ENCODE measurements at regions not wholly inside any gene's neighbourhood (a gene's known extent, or its start where the extent isn't known, plus 50 kb on each side); places are given as distances from the start of the nearest gene placed in this dataset.

- 48% methylated on average over 3 of the region's 3 CpGs for WGBS
- H2BK12ac ChIP-seq (ENCODE audit: low read length in 2 of 2): no peak overlapping the region
- no peak overlapping the region for H2AFZ ChIP-seq (ENCODE audit: low read depth, low read length)
- H3K9me3 ChIP-seq (ENCODE audit: control insufficient read depth, low read length): peaks cover 2% of the 10 kb centered on the region
- H3K4ac ChIP-seq (ENCODE audit: low read depth in 1 of 2, low read length in 2 of 2): no peak overlapping the region
- no peak overlapping the region for H4K91ac ChIP-seq (ENCODE audit: low read length)
- H3K27me3 ChIP-seq (ENCODE audit: control insufficient read depth in 1 of 2, insufficient read depth in 1 of 2, low read length in 2 of 2): no peaks in the 10 kb centered on the region
- H3K4me2 ChIP-seq (ENCODE audit: low read length, poor library complexity, severe bottlenecking): no peak overlapping the region
- H3K14ac ChIP-seq (ENCODE audit: low read length in 2 of 2): no peak overlapping the region
- no peak overlapping the region for H2BK15ac ChIP-seq (ENCODE audit: low read depth, poor library complexity, severe bottlenecking)
- no peaks in the 10 kb centered on the region for H3K36me3 ChIP-seq (ENCODE audit: control insufficient read depth in 1 of 2, insufficient read depth in 2 of 2, low read depth in 1 of 2, low read length in 2 of 2)
- H4K8ac ChIP-seq (ENCODE audit: low read length): no peak overlapping the region
- H3K4me1 ChIP-seq (ENCODE audit: control insufficient read depth, insufficient read depth, low read depth, low read length): no peaks in the 10 kb centered on the region
- no peak for DNase-seq
- no peak overlapping the region for H3K4me3 ChIP-seq (ENCODE audit: insufficient read depth in 1 of 2, low read depth in 1 of 2, low read length in 2 of 2)
- H3K27ac ChIP-seq (ENCODE audit: low read length, poor library complexity, severe bottlenecking): no peak overlapping the region
- H2BK120ac ChIP-seq (ENCODE audit: low read depth, low read length): no peak overlapping the region
- H3K18ac ChIP-seq (ENCODE audit: low read depth in 1 of 2, low read length in 2 of 2): no peak overlapping the region
- no peak overlapping the region for H2BK5ac ChIP-seq (ENCODE audit: low read depth, low read length, poor library complexity, severe bottlenecking)
- H3K9ac ChIP-seq (ENCODE audit: low read length): no peak overlapping the region
- no peak overlapping the region for H3K23ac ChIP-seq (ENCODE audit: low read length in 2 of 2)
- no peak overlapping the region for H2AK5ac ChIP-seq (ENCODE audit: low read length, severe bottlenecking)
- H3K79me1 ChIP-seq (replicated peaks; ENCODE audit: low read length, poor library complexity, severe bottlenecking): no peaks in the 10 kb centered on the region
These were observed 374.3 kb downstream of the DOK5 start for GRCh38 chr20:54849741-54850140.

GRCh38 chr20:54848984-54849538, 373.7 kb downstream of the DOK5 start:
- no peak overlapping the region for H3K23ac ChIP-seq (ENCODE audit: low read length in 2 of 2)
- WGBS: 74% methylated on average over 1 of the region's 2 CpGs

GRCh38 chr20:54848262-54848661, 372.9 kb downstream of the DOK5 start:
- H3K9ac ChIP-seq (ENCODE audit: low read length): no peak overlapping the region
- no peak overlapping the region for H2BK120ac ChIP-seq (ENCODE audit: low read depth, low read length)
- no peak overlapping the region for H3K14ac ChIP-seq (ENCODE audit: low read length in 2 of 2)
- no peak overlapping the region for H3K4me2 ChIP-seq (ENCODE audit: low read length, poor library complexity, severe bottlenecking)
- H3K23ac ChIP-seq (ENCODE audit: low read length in 2 of 2): no peak overlapping the region
- WGBS: 84% methylated on average over 4 of the region's 5 CpGs
- no peaks in the 10 kb centered on the region for H3K4me1 ChIP-seq (ENCODE audit: control insufficient read depth, insufficient read depth, low read depth, low read length)
- H2BK15ac ChIP-seq (ENCODE audit: low read depth, poor library complexity, severe bottlenecking): no peak overlapping the region
- H3K27ac ChIP-seq (ENCODE audit: low read length, poor library complexity, severe bottlenecking): no peak overlapping the region
- no peak overlapping the region for H3K4me3 ChIP-seq (ENCODE audit: insufficient read depth in 1 of 2, low read depth in 1 of 2, low read length in 2 of 2)
- no peaks in the 10 kb centered on the region for H3K27me3 ChIP-seq (ENCODE audit: control insufficient read depth in 1 of 2, insufficient read depth in 1 of 2, low read length in 2 of 2)
- peaks cover 2% of the 10 kb centered on the region for H3K9me3 ChIP-seq (ENCODE audit: control insufficient read depth, low read length)
- no peak overlapping the region for H2AFZ ChIP-seq (ENCODE audit: low read depth, low read length)
- no peaks in the 10 kb centered on the region for H3K79me1 ChIP-seq (replicated peaks; ENCODE audit: low read length, poor library complexity, severe bottlenecking)
- no peak overlapping the region for H4K91ac ChIP-seq (ENCODE audit: low read length)
- H4K8ac ChIP-seq (ENCODE audit: low read length): no peak overlapping the region
- no peak overlapping the region for H2BK5ac ChIP-seq (ENCODE audit: low read depth, low read length, poor library complexity, severe bottlenecking)
- no peaks in the 10 kb centered on the region for H3K36me3 ChIP-seq (ENCODE audit: control insufficient read depth in 1 of 2, insufficient read depth in 2 of 2, low read depth in 1 of 2, low read length in 2 of 2)
- H2AK5ac ChIP-seq (ENCODE audit: low read length, severe bottlenecking): no peak overlapping the region
- H3K18ac ChIP-seq (ENCODE audit: low read depth in 1 of 2, low read length in 2 of 2): no peak overlapping the region
- no peak overlapping the region for H3K4ac ChIP-seq (ENCODE audit: low read depth in 1 of 2, low read length in 2 of 2)
- DNase-seq: no peak
- H2BK12ac ChIP-seq (ENCODE audit: low read length in 2 of 2): no peak overlapping the region

More at GRCh38 chr20:54848984-54849538, 373.7 kb downstream of the DOK5 start:
- no peaks in the 10 kb centered on the region for H3K27me3 ChIP-seq (ENCODE audit: control insufficient read depth in 1 of 2, insufficient read depth in 1 of 2, low read length in 2 of 2)
- no peak overlapping the region for H3K4me3 ChIP-seq (ENCODE audit: insufficient read depth in 1 of 2, low read depth in 1 of 2, low read length in 2 of 2)
- H2BK120ac ChIP-seq (ENCODE audit: low read depth, low read length): no peak overlapping the region
- H3K9ac ChIP-seq (ENCODE audit: low read length): no peak overlapping the region
- no peak for DNase-seq
- no peaks in the 10 kb centered on the region for H3K4me1 ChIP-seq (ENCODE audit: control insufficient read depth, insufficient read depth, low read depth, low read length)
- no peak overlapping the region for H2AFZ ChIP-seq (ENCODE audit: low read depth, low read length)
- H3K79me1 ChIP-seq (replicated peaks; ENCODE audit: low read length, poor library complexity, severe bottlenecking): no peaks in the 10 kb centered on the region
- H4K91ac ChIP-seq (ENCODE audit: low read length): no peak overlapping the region
- H3K27ac ChIP-seq (ENCODE audit: low read length, poor library complexity, severe bottlenecking): no peak overlapping the region
- no peak overlapping the region for H3K18ac ChIP-seq (ENCODE audit: low read depth in 1 of 2, low read length in 2 of 2)
- H2BK5ac ChIP-seq (ENCODE audit: low read depth, low read length, poor library complexity, severe bottlenecking): no peak overlapping the region
- H2AK5ac ChIP-seq (ENCODE audit: low read length, severe bottlenecking): no peak overlapping the region
- peaks cover 2% of the 10 kb centered on the region for H3K9me3 ChIP-seq (ENCODE audit: control insufficient read depth, low read length)
- H3K4me2 ChIP-seq (ENCODE audit: low read length, poor library complexity, severe bottlenecking): no peak overlapping the region
- no peak overlapping the region for H4K8ac ChIP-seq (ENCODE audit: low read length)
- H3K14ac ChIP-seq (ENCODE audit: low read length in 2 of 2): no peak overlapping the region
- H2BK15ac ChIP-seq (ENCODE audit: low read depth, poor library complexity, severe bottlenecking): no peak overlapping the region
- no peaks in the 10 kb centered on the region for H3K36me3 ChIP-seq (ENCODE audit: control insufficient read depth in 1 of 2, insufficient read depth in 2 of 2, low read depth in 1 of 2, low read length in 2 of 2)
- H2BK12ac ChIP-seq (ENCODE audit: low read length in 2 of 2): no peak overlapping the region
- no peak overlapping the region for H3K4ac ChIP-seq (ENCODE audit: low read depth in 1 of 2, low read length in 2 of 2)

- Histone ChIP-seq H3K4me1 (ENCODE audit: control insufficient read depth, insufficient read depth, low read depth, low read length) (no peaks in the 10 kb centered on the region), H3K4ac (ENCODE audit: low read depth in 1 of 2, low read length in 2 of 2) (no peak overlapping the region), H3K23ac (ENCODE audit: low read length in 2 of 2) (no peak overlapping the region), H2AK5ac (ENCODE audit: low read length, severe bottlenecking) (no peak overlapping the region), H2AFZ (ENCODE audit: low read depth, low read length) (no peak overlapping the region), H2BK12ac (ENCODE audit: low read length in 2 of 2) (no peak overlapping the region), H3K36me3 (ENCODE audit: control insufficient read depth in 1 of 2, insufficient read depth in 2 of 2, low read depth in 1 of 2, low read length in 2 of 2) (no peaks in the 10 kb centered on the region), H3K79me1 (replicated peaks; ENCODE audit: low read length, poor library complexity, severe bottlenecking) (no peaks in the 10 kb centered on the region), H3K27ac (ENCODE audit: low read length, poor library complexity, severe bottlenecking) (no peak overlapping the region), H4K8ac (ENCODE audit: low read length) (no peak overlapping the region), H2BK5ac (ENCODE audit: low read depth, low read length, poor library complexity, severe bottlenecking) (no peak overlapping the region), H3K4me2 (ENCODE audit: low read length, poor library complexity, severe bottlenecking) (no peak overlapping the region), H2BK120ac (ENCODE audit: low read depth, low read length) (no peak overlapping the region), H2BK15ac (ENCODE audit: low read depth, poor library complexity, severe bottlenecking) (no peak overlapping the region), H4K91ac (ENCODE audit: low read length) (no peak overlapping the region), H3K4me3 (ENCODE audit: insufficient read depth in 1 of 2, low read depth in 1 of 2, low read length in 2 of 2) (no peak overlapping the region), H3K9ac (ENCODE audit: low read length) (no peak overlapping the region), H3K27me3 (ENCODE audit: control insufficient read depth in 1 of 2, insufficient read depth in 1 of 2, low read length in 2 of 2) (no peaks in the 10 kb centered on the region), H3K18ac (ENCODE audit: low read depth in 1 of 2, low read length in 2 of 2) (no peak overlapping the region), H3K9me3 (ENCODE audit: control insufficient read depth, low read length) (peaks cover 2% of the 10 kb centered on the region), H3K14ac (ENCODE audit: low read length in 2 of 2) (no peak overlapping the region)
- 85% methylated on average over 3 of the region's 4 CpGs for WGBS
- no peak for DNase-seq
These were observed 371.6 kb downstream of the DOK5 start for GRCh38 chr20:54846948-54847347.

All from mesenchymal stem cell (in vitro differentiated cells and primary cell).